ENCODE measurements at regions not wholly inside any gene's neighbourhood (a gene's known extent, or its start where the extent isn't known, plus 50 kb on each side); places are given as distances from the start of the nearest gene placed in this dataset.
A peak's percentile ranks its signal among the peaks of the same experiment; 100 is the strongest.

- no peak for DNase-seq
Observed at GRCh38 chr7:116148626-116149025, 61.7 kb upstream of the TES start.

- no peak for DNase-seq
Observed at GRCh38 chr7:116150588-116150987, 59.8 kb upstream of the TES start.

- DNase-seq: no peak
Observed at GRCh38 chr7:116152276-116152675, 58.1 kb upstream of the TES start.

- DNase-seq: no peak
Observed at GRCh38 chr7:116153050-116153449, 57.3 kb upstream of the TES start.

- peak; percentile 41 to 49 for DNase-seq
Observed at GRCh38 chr7:116159711-116160110, 50.6 kb upstream of the TES start.

Data from Kasumi-1 (cell line).